KMS-11 (cell line): ENCODE measurements at regions not wholly inside any gene's neighbourhood (a gene's known extent, or its start where the extent isn't known, plus 50 kb on each side); places are given as distances from the start of the nearest gene placed in this dataset.

Experiments
- H2AFZ ChIP-seq: fragments of 200-600 bp; sonication (generic); 2 replicates; pipeline ENCODE4 v1.6.1; 2016; ENCODE audit warnings: antibody characterized with exemption, mixed run types, low read depth
- H3K27ac ChIP-seq: fragments of 200-600 bp; sonication (generic); 2 replicates; pipeline ENCODE4 v1.6.1; 2016; ENCODE audit warnings: mild to moderate bottlenecking, mixed run types
- H3K27me3 ChIP-seq: fragments of 200-600 bp; sonication (generic); 2 replicates; pipeline ENCODE4 v1.6.1; 2017; ENCODE audit warnings: mild to moderate bottlenecking, low read depth, mixed run types, moderate library complexity; ENCODE audit not compliant: insufficient read depth
- H3K36me3 ChIP-seq: fragments of 200-600 bp; sonication (generic); 2 replicates; pipeline ENCODE4 v1.6.1; 2017; ENCODE audit warnings: mild to moderate bottlenecking, mixed run types; ENCODE audit not compliant: insufficient read depth
- H3K4me1 ChIP-seq: fragments of 200-600 bp; sonication (generic); 2 replicates; pipeline ENCODE4 v1.6.1; 2016; ENCODE audit warnings: mild to moderate bottlenecking, low read depth, mixed run types; ENCODE audit not compliant: poor library complexity, severe bottlenecking
- H3K4me2 ChIP-seq: fragments of 200-600 bp; sonication (generic); 2 replicates; pipeline ENCODE4 v1.7.0; 2016; ENCODE audit warnings: mild to moderate bottlenecking, mixed run types
- H3K4me3 ChIP-seq: fragments of 200-600 bp; sonication (generic); IDR thresholded peaks from 2 replicates; pipeline ENCODE4 v1.6.1; 2017; ENCODE audit warnings: low read depth, low read length, mixed read lengths; ENCODE audit not compliant: insufficient read depth
- H3K79me2 ChIP-seq: fragments of 200-600 bp; sonication (generic); 2 replicates; pipeline ENCODE4 v1.6.1; 2016; ENCODE audit warnings: low read depth, mixed run types; ENCODE audit not compliant: insufficient read depth
- H3K9ac ChIP-seq: fragments of 200-600 bp; sonication (generic); 2 replicates; pipeline ENCODE4 v1.6.1; 2016; ENCODE audit warnings: mild to moderate bottlenecking, mixed run types
- H4K20me1 ChIP-seq: fragments of 200-600 bp; sonication (generic); 2 replicates; pipeline ENCODE4 v1.6.1; 2016; ENCODE audit warnings: mild to moderate bottlenecking, mixed run types; ENCODE audit not compliant: insufficient read depth
- CTCF ChIP-seq: fragments of 200-600 bp; sonication (generic); conservative IDR thresholded peaks from 2 replicates; pipeline ENCODE4 v1.6.1; 2017; ENCODE audit warnings: low read depth, mild to moderate bottlenecking, antibody characterized with exemption, low read length, moderate library complexity, mixed read lengths

- Histone ChIP-seq H3K27me3 (no peaks in the 10 kb centered on the region), H3K36me3 (no peaks in the 10 kb centered on the region), H3K4me1 (no peaks in the 10 kb centered on the region), H3K79me2 (no peaks in the 10 kb centered on the region), H4K20me1 (no peaks in the 10 kb centered on the region), H3K9ac (no peak overlapping the region), H2AFZ (no peak overlapping the region), H3K4me2 (no peak overlapping the region), H3K4me3 (no peak overlapping the region), H3K27ac (no peak overlapping the region)
- no peak for TF ChIP-seq CTCF
Measured at GRCh38 chr13:26867451-26868091, 107.0 kb upstream of the GPR12 start.

GRCh38 chr13:26864576-26864975 lies 104.0 kb upstream of the GPR12 start:
- Histone ChIP-seq H3K79me2 (no peaks in the 10 kb centered on the region), H3K27me3 (no peaks in the 10 kb centered on the region), H3K9ac (no peak overlapping the region), H3K27ac (no peak overlapping the region), H3K4me1 (no peaks in the 10 kb centered on the region), H2AFZ (no peak overlapping the region), H3K4me3 (no peak overlapping the region), H3K4me2 (no peak overlapping the region), H4K20me1 (no peaks in the 10 kb centered on the region), H3K36me3 (no peaks in the 10 kb centered on the region)
- TF ChIP-seq CTCF = no peak

GRCh38 chr13:26861941-26862340 lies 101.4 kb upstream of the GPR12 start:
- no peak for TF ChIP-seq CTCF
- Histone ChIP-seq H4K20me1 (no peaks in the 10 kb centered on the region), H3K79me2 (no peaks in the 10 kb centered on the region), H3K4me3 (no peak overlapping the region), H3K4me2 (no peak overlapping the region), H3K27me3 (no peaks in the 10 kb centered on the region), H2AFZ (no peak overlapping the region), H3K36me3 (no peaks in the 10 kb centered on the region), H3K4me1 (no peaks in the 10 kb centered on the region), H3K27ac (no peak overlapping the region), H3K9ac (no peak overlapping the region)

- Histone ChIP-seq H3K9ac (no peak overlapping the region), H3K27me3 (no peaks in the 10 kb centered on the region), H3K79me2 (no peaks in the 10 kb centered on the region), H3K27ac (no peak overlapping the region), H3K4me1 (no peaks in the 10 kb centered on the region), H4K20me1 (no peaks in the 10 kb centered on the region), H3K36me3 (no peaks in the 10 kb centered on the region), H3K4me3 (no peak overlapping the region), H2AFZ (no peak overlapping the region), H3K4me2 (no peak overlapping the region)
- no peak for TF ChIP-seq CTCF
Measured at GRCh38 chr13:26855921-26856320, 95.3 kb upstream of the GPR12 start.
